ENCODE measurements at regions not wholly inside any gene's neighbourhood (a gene's known extent, or its start where the extent isn't known, plus 50 kb on each side); places are given as distances from the start of the nearest gene placed in this dataset.
A peak's percentile ranks its signal among the peaks of the same experiment; 100 is the strongest.

GRCh38 chr2:234874347-234875046, 77.3 kb upstream of the SH3BP4 start:
- Histone ChIP-seq H3K4me3 (replicated peaks in 1 of 4; ENCODE audit: control extremely low read depth in 1 of 4, insufficient read depth in 1 of 4, low read depth in 3 of 4, low read length in 4 of 4) (no peak overlapping the region), H3K27me3 (ENCODE audit: control insufficient read depth, insufficient read depth, low read length) (no peaks in the 10 kb centered on the region), H3K9me3 (ENCODE audit: control insufficient read depth, insufficient read depth, low read depth, low read length) (no peaks in the 10 kb centered on the region), H3K9ac (ENCODE audit: insufficient read depth, low read length) (no peak overlapping the region), H3K4me1 (ENCODE audit: control insufficient read depth, extremely low read depth, insufficient read depth, low read length) (peaks cover 2% of the 10 kb centered on the region), H3K36me3 (ENCODE audit: control insufficient read depth, insufficient read depth, low read length) (no peaks in the 10 kb centered on the region), H4K20me1 (ENCODE audit: control insufficient read depth, extremely low read depth, insufficient read depth, low read length) (no peaks in the 10 kb centered on the region), H3K4me2 (ENCODE audit: extremely low read depth, insufficient read depth, low read length) (no peak overlapping the region), H3K27ac (ENCODE audit: insufficient read depth, low read length) (no peak overlapping the region), H3K79me2 (ENCODE audit: control insufficient read depth, insufficient read depth, low read length) (no peaks in the 10 kb centered on the region), H2AFZ (ENCODE audit: low read length) (no peak overlapping the region)
- DNase-seq (ENCODE audit: low read depth in 2 of 2) = no peak
- TF ChIP-seq EZH2 (IDR thresholded peaks at IDR 0.05; ENCODE audit: low read length, missing control alignments) (no peak), CTCF (conservative IDR thresholded peaks at IDR 0.05 in 1 of 2, IDR thresholded peaks at IDR 0.05 in 1 of 2; ENCODE audit: low read depth in 1 of 2, low read length in 2 of 2) (no peak)

GRCh38 chr2:234873828-234874173, 78.0 kb upstream of the SH3BP4 start:
- peak; percentile 50 to 56 for DNase-seq (ENCODE audit: low read depth in 2 of 2)
- Histone ChIP-seq H3K4me2 (ENCODE audit: extremely low read depth, insufficient read depth, low read length) (no peak overlapping the region), H3K79me2 (ENCODE audit: control insufficient read depth, insufficient read depth, low read length) (no peaks in the 10 kb centered on the region), H3K36me3 (ENCODE audit: control insufficient read depth, insufficient read depth, low read length) (no peaks in the 10 kb centered on the region), H3K27me3 (ENCODE audit: control insufficient read depth, insufficient read depth, low read length) (no peaks in the 10 kb centered on the region), H3K27ac (ENCODE audit: insufficient read depth, low read length) (no peak overlapping the region), H2AFZ (ENCODE audit: low read length) (no peak overlapping the region), H3K9ac (ENCODE audit: insufficient read depth, low read length) (no peak overlapping the region), H3K4me3 (replicated peaks in 1 of 4; ENCODE audit: control extremely low read depth in 1 of 4, insufficient read depth in 1 of 4, low read depth in 3 of 4, low read length in 4 of 4) (no peak overlapping the region), H4K20me1 (ENCODE audit: control insufficient read depth, extremely low read depth, insufficient read depth, low read length) (no peaks in the 10 kb centered on the region), H3K9me3 (ENCODE audit: control insufficient read depth, insufficient read depth, low read depth, low read length) (no peaks in the 10 kb centered on the region), H3K4me1 (ENCODE audit: control insufficient read depth, extremely low read depth, insufficient read depth, low read length) (no peaks in the 10 kb centered on the region)
- TF ChIP-seq CTCF (conservative IDR thresholded peaks at IDR 0.05 in 1 of 2, IDR thresholded peaks at IDR 0.05 in 1 of 2; ENCODE audit: low read depth in 1 of 2, low read length in 2 of 2) (no peak), EZH2 (IDR thresholded peaks at IDR 0.05; ENCODE audit: low read length, missing control alignments) (no peak)

- Histone ChIP-seq H3K4me3 (replicated peaks in 1 of 4; ENCODE audit: control extremely low read depth in 1 of 4, insufficient read depth in 1 of 4, low read depth in 3 of 4, low read length in 4 of 4) (no peak overlapping the region), H3K9ac (ENCODE audit: insufficient read depth, low read length) (no peak overlapping the region), H3K36me3 (ENCODE audit: control insufficient read depth, insufficient read depth, low read length) (no peaks in the 10 kb centered on the region), H3K9me3 (ENCODE audit: control insufficient read depth, insufficient read depth, low read depth, low read length) (no peaks in the 10 kb centered on the region), H4K20me1 (ENCODE audit: control insufficient read depth, extremely low read depth, insufficient read depth, low read length) (no peaks in the 10 kb centered on the region), H3K27ac (ENCODE audit: insufficient read depth, low read length) (no peak overlapping the region), H3K79me2 (ENCODE audit: control insufficient read depth, insufficient read depth, low read length) (no peaks in the 10 kb centered on the region), H2AFZ (ENCODE audit: low read length) (no peak overlapping the region), H3K4me1 (ENCODE audit: control insufficient read depth, extremely low read depth, insufficient read depth, low read length) (no peaks in the 10 kb centered on the region), H3K4me2 (ENCODE audit: extremely low read depth, insufficient read depth, low read length) (no peak overlapping the region), H3K27me3 (ENCODE audit: control insufficient read depth, insufficient read depth, low read length) (no peaks in the 10 kb centered on the region)
- TF ChIP-seq EZH2 (IDR thresholded peaks at IDR 0.05; ENCODE audit: low read length, missing control alignments) (no peak), CTCF (conservative IDR thresholded peaks at IDR 0.05 in 1 of 2, IDR thresholded peaks at IDR 0.05 in 1 of 2; ENCODE audit: low read depth in 1 of 2, low read length in 2 of 2) (no peak)
- DNase-seq (ENCODE audit: low read depth in 2 of 2) = no peak
Observed at GRCh38 chr2:234873103-234873827, 78.6 kb upstream of the SH3BP4 start.
